KMS-11 (cell line): ENCODE measurements at regions not wholly inside any gene's neighbourhood (a gene's known extent, or its start where the extent isn't known, plus 50 kb on each side); places are given as distances from the start of the nearest gene placed in this dataset.

ENCODE experiments used
- H2AFZ ChIP-seq: fragments of 200-600 bp; sonication (generic); 2 replicates; pipeline ENCODE4 v1.6.1; 2016; ENCODE audit warnings: antibody characterized with exemption, mixed run types, low read depth
- H3K27ac ChIP-seq: fragments of 200-600 bp; sonication (generic); 2 replicates; pipeline ENCODE4 v1.6.1; 2016; ENCODE audit warnings: mild to moderate bottlenecking, mixed run types
- H3K27me3 ChIP-seq: fragments of 200-600 bp; sonication (generic); 2 replicates; pipeline ENCODE4 v1.6.1; 2017; ENCODE audit warnings: mild to moderate bottlenecking, low read depth, mixed run types, moderate library complexity; ENCODE audit not compliant: insufficient read depth
- H3K36me3 ChIP-seq: fragments of 200-600 bp; sonication (generic); 2 replicates; pipeline ENCODE4 v1.6.1; 2017; ENCODE audit warnings: mild to moderate bottlenecking, mixed run types; ENCODE audit not compliant: insufficient read depth
- H3K4me1 ChIP-seq: fragments of 200-600 bp; sonication (generic); 2 replicates; pipeline ENCODE4 v1.6.1; 2016; ENCODE audit warnings: mild to moderate bottlenecking, low read depth, mixed run types; ENCODE audit not compliant: poor library complexity, severe bottlenecking
- H3K4me2 ChIP-seq: fragments of 200-600 bp; sonication (generic); 2 replicates; pipeline ENCODE4 v1.7.0; 2016; ENCODE audit warnings: mild to moderate bottlenecking, mixed run types
- H3K4me3 ChIP-seq: fragments of 200-600 bp; sonication (generic); IDR thresholded peaks from 2 replicates; pipeline ENCODE4 v1.6.1; 2017; ENCODE audit warnings: low read depth, low read length, mixed read lengths; ENCODE audit not compliant: insufficient read depth
- H3K79me2 ChIP-seq: fragments of 200-600 bp; sonication (generic); 2 replicates; pipeline ENCODE4 v1.6.1; 2016; ENCODE audit warnings: low read depth, mixed run types; ENCODE audit not compliant: insufficient read depth
- H3K9ac ChIP-seq: fragments of 200-600 bp; sonication (generic); 2 replicates; pipeline ENCODE4 v1.6.1; 2016; ENCODE audit warnings: mild to moderate bottlenecking, mixed run types
- H4K20me1 ChIP-seq: fragments of 200-600 bp; sonication (generic); 2 replicates; pipeline ENCODE4 v1.6.1; 2016; ENCODE audit warnings: mild to moderate bottlenecking, mixed run types; ENCODE audit not compliant: insufficient read depth
- CTCF ChIP-seq: fragments of 200-600 bp; sonication (generic); conservative IDR thresholded peaks from 2 replicates; pipeline ENCODE4 v1.6.1; 2017; ENCODE audit warnings: low read depth, mild to moderate bottlenecking, antibody characterized with exemption, low read length, moderate library complexity, mixed read lengths

- H3K9ac ChIP-seq: no peak overlapping the region
- H3K4me2 ChIP-seq: no peak overlapping the region
- H3K79me2 ChIP-seq: no peaks in the 10 kb centered on the region
- no peak for TF ChIP-seq CTCF
- H3K27me3 ChIP-seq: no peaks in the 10 kb centered on the region
- H3K4me1 ChIP-seq: no peaks in the 10 kb centered on the region
- H3K27ac ChIP-seq: no peak overlapping the region
- H2AFZ ChIP-seq: no peak overlapping the region
- H4K20me1 ChIP-seq: no peaks in the 10 kb centered on the region
- no peaks in the 10 kb centered on the region for H3K36me3 ChIP-seq
- no peak overlapping the region for H3K4me3 ChIP-seq
Observed at GRCh38 chr15:39145854-39146625, 434.8 kb upstream of the THBS1 start.

DNA sequence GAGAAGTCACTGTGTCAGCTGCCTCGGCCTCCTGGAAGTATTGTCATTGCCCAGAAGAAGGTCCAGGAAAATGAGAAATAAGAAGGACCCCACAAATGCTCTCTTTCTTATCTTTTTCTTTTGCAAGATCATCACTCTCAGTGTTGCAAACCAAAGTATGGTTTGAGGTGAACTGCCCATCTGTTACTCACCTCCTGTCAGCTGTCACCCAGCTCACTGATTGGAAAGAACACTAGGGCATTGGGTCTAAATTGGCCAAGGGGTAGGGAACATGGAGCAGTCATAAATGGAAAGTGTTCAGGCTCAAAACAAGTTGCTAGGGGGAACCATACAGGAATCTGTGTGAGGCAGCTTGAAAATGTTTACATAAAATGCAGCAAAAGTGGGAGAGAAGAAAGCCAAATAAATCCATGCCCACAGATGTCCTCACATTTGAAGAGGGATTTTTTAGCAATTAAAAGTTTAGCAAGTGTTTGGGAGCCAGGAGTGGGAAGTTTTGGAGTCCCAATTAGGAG is 431.2 kb upstream of the THBS1 start:
- H3K4me1 ChIP-seq: no peaks in the 10 kb centered on the region
- H4K20me1 ChIP-seq: no peaks in the 10 kb centered on the region
- H3K4me3 ChIP-seq: no peak overlapping the region
- H3K9ac ChIP-seq: no peak overlapping the region
- H3K79me2 ChIP-seq: no peaks in the 10 kb centered on the region
- no peak for TF ChIP-seq CTCF
- no peak overlapping the region for H3K4me2 ChIP-seq
- no peaks in the 10 kb centered on the region for H3K36me3 ChIP-seq
- H2AFZ ChIP-seq: no peak overlapping the region
- no peaks in the 10 kb centered on the region for H3K27me3 ChIP-seq
- H3K27ac ChIP-seq: no peak overlapping the region

DNA sequence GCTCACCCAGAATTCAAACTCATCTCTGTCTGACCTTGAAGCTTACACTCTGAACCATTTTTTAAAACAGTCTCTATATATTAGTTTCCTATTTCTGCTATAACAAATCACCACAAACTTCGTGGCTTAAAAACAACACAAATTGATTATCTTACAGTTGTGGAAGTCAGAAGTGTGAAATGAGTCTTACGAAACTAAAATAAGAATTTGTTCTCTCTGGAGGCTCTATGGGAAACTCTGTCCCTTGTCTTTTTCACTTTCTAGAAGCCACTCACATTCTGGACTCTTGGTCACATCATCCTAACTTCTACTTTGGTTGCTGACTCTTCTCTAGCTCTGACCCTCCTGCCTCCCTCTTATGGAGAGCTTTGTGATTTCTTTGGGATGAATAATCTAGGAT is 429.3 kb upstream of the THBS1 start:
- H3K36me3 ChIP-seq: no peaks in the 10 kb centered on the region
- H3K27me3 ChIP-seq: no peaks in the 10 kb centered on the region
- H3K4me2 ChIP-seq: no peak overlapping the region
- no peak overlapping the region for H3K4me3 ChIP-seq
- no peak overlapping the region for H3K9ac ChIP-seq
- H3K27ac ChIP-seq: no peak overlapping the region
- H3K4me1 ChIP-seq: no peaks in the 10 kb centered on the region
- TF ChIP-seq CTCF: no peak
- no peaks in the 10 kb centered on the region for H3K79me2 ChIP-seq
- no peak overlapping the region for H2AFZ ChIP-seq
- H4K20me1 ChIP-seq: no peaks in the 10 kb centered on the region

DNA sequence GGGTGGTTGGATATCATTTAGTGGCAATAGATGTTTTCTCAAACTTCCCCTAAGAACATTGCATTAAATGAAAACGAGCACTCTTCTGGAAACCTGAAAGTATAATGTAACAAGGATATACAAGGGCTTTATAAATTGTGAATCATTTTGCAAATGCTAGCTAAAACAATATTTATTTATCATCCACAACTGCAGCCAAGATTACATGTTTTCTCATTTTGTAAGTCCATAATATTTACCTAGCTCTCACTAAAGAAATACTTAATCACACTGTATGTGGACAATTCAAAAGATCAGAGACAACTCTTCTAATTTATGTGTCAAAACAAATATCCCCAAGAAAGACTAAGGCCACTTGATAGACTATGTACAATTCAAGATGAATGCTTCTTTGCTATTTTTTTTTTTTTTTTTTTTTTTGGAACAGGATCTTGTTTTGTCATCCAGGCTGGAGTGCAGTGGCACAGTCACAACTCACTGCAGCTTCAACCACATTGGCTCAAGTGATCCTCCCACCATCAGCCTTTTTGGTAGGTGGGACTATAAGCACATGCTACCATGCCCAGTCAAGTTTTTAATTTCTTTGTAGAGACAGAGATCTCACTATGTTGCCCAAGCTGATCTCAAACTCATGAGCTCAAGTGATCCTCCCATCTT is 427.7 kb upstream of the THBS1 start:
- no peak overlapping the region for H2AFZ ChIP-seq
- no peaks in the 10 kb centered on the region for H3K4me1 ChIP-seq
- no peaks in the 10 kb centered on the region for H3K79me2 ChIP-seq
- TF ChIP-seq CTCF: no peak
- H4K20me1 ChIP-seq: no peaks in the 10 kb centered on the region
- H3K27ac ChIP-seq: no peak overlapping the region
- no peak overlapping the region for H3K4me2 ChIP-seq
- no peak overlapping the region for H3K9ac ChIP-seq
- H3K4me3 ChIP-seq: no peak overlapping the region
- no peaks in the 10 kb centered on the region for H3K36me3 ChIP-seq
- no peaks in the 10 kb centered on the region; the same call in 1 of the 2 replicates for H3K27me3 ChIP-seq
